ENCODE measurements at regions not wholly inside any gene's neighbourhood (a gene's known extent, or its start where the extent isn't known, plus 50 kb on each side); places are given as distances from the start of the nearest gene placed in this dataset.

DNA sequence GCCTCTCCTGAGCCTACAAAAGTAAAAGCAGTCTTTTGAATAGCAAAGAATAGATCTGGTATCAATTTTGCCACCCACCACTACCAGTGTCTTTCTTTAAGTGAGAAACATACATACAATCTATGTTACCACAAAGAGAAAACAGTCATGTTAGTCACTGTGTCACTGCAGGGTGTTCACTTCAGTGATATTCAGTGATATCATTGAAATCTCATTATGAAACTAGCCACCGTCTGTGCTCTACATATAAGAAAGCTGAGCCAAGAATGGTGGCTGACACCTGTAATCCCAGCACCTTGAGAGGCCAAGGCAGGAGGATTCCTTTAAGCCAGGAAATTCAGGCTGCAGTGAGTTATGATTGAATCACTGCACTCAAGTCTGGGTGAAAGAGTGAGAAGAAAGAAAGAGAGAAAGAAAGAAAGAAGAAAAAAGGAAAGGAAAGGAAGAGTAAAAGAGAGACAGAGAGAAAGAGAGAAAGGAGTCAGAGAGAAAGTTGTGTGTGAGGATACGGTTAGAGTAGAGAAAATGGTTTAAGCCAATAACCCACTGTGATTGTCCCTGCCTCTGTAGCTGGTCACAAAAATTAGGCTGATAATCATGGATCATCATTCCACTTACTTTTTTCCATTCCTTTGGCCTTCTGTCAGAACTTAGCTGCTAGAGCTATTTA lies 847.1 kb downstream of the FAM181B start:
- Histone ChIP-seq H3K9me1 (ENCODE audit: insufficient read depth, low read length) (no peaks in the 10 kb centered on the region), H3K4me2 (ENCODE audit: low read depth, low read length) (no peak overlapping the region), H3K36me3 (ENCODE audit: control insufficient read depth, insufficient read depth, low read length) (no peaks in the 10 kb centered on the region), H2AK9ac (replicated peaks; ENCODE audit: low read depth, low read length, poor library complexity) (no peak overlapping the region), H2AFZ (replicated peaks; ENCODE audit: low read length, poor library complexity) (no peak overlapping the region), H3K27me3 (ENCODE audit: control insufficient read depth, insufficient read depth, low read length) (no peaks in the 10 kb centered on the region), H2BK15ac (ENCODE audit: low read depth, low read length) (no peak overlapping the region), H2BK120ac (ENCODE audit: low read depth, low read length) (no peak overlapping the region), H3K9me3 (ENCODE audit: control insufficient read depth, insufficient read depth, low read length) (no peaks in the 10 kb centered on the region), H3K18ac (ENCODE audit: low read depth, low read length) (no peak overlapping the region), H3K27ac (ENCODE audit: insufficient read depth, low read length) (no peak overlapping the region), H2BK5ac (ENCODE audit: low read depth, low read length, poor library complexity, severe bottlenecking) (no peak overlapping the region), H3K4me3 (ENCODE audit: insufficient read depth, low read depth, low read length) (no peak overlapping the region), H3K4me1 (ENCODE audit: control insufficient read depth, insufficient read depth, low read length) (no peaks in the 10 kb centered on the region), H4K5ac (ENCODE audit: low read depth, low read length) (no peak overlapping the region), H3K9ac (ENCODE audit: low read depth, low read length) (no peak overlapping the region), H4K20me1 (ENCODE audit: insufficient read depth, low read length) (no peaks in the 10 kb centered on the region), H3K79me1 (ENCODE audit: low read depth in 1 of 2, low read length in 2 of 2) (no peaks in the 10 kb centered on the region), H3K14ac (replicated peaks; ENCODE audit: low read depth, low read length) (no peak overlapping the region), H4K8ac (ENCODE audit: low read depth in 2 of 2, low read length in 2 of 2) (no peak overlapping the region), H3K23ac (ENCODE audit: low read depth, low read length) (no peak overlapping the region), H3K56ac (ENCODE audit: extremely low read depth, insufficient read depth, low read length) (no peak overlapping the region), H4K91ac (ENCODE audit: insufficient read depth, low read depth, low read length) (no peak overlapping the region), H2BK20ac (ENCODE audit: low read depth, low read length) (no peak overlapping the region), H3K4ac (ENCODE audit: low read depth, low read length) (no peak overlapping the region), H2AK5ac (ENCODE audit: low read depth, low read length) (no peak overlapping the region)
- intact Hi-C loops (cut with micrococcal nuclease) (no loop called here), in situ Hi-C loops (cut with MboI; ENCODE audit: low sequenced_read_pairs) (no loop called here), dilution Hi-C loops (cut with HindIII; ENCODE audit: low sequenced_read_pairs, unreplicated experiment) (no loop called here)
- BruUV-seq (replicated peaks): no TSS peak
- ChIA-PET POLR2A (ENCODE audit: unreplicated experiment) (no interaction called here), CTCF (interaction anchor here (0.6 kb wide), 1 partner anchor 379 kb away, joined by 3 read pairs; no protein-coding TSS in a partner anchor)
- 100% methylated on average over 1 of the region's 2 CpGs; no CpG with 5 or more reads in 1 of the 2 experiments for WGBS, 2 experiments (ENCODE audit: extremely low coverage in 2 of 2, insufficient read length in 1 of 2)
- ATAC-seq (ENCODE audit: low read depth) (no peak), DNase-seq (no peak)
- no peak for TF ChIP-seq SMC3 (IDR thresholded peaks at IDR 0.05; ENCODE audit: low read depth, low read length)
- TF ChIP-seq ELK1 (IDR thresholded peaks at IDR 0.05; ENCODE audit: borderline replicate concordance, low read depth, low read length): no peak
- no peak for TF ChIP-seq RAD21 (IDR thresholded peaks at IDR 0.05; ENCODE audit: low read length)
- TF ChIP-seq, protein P1, sequence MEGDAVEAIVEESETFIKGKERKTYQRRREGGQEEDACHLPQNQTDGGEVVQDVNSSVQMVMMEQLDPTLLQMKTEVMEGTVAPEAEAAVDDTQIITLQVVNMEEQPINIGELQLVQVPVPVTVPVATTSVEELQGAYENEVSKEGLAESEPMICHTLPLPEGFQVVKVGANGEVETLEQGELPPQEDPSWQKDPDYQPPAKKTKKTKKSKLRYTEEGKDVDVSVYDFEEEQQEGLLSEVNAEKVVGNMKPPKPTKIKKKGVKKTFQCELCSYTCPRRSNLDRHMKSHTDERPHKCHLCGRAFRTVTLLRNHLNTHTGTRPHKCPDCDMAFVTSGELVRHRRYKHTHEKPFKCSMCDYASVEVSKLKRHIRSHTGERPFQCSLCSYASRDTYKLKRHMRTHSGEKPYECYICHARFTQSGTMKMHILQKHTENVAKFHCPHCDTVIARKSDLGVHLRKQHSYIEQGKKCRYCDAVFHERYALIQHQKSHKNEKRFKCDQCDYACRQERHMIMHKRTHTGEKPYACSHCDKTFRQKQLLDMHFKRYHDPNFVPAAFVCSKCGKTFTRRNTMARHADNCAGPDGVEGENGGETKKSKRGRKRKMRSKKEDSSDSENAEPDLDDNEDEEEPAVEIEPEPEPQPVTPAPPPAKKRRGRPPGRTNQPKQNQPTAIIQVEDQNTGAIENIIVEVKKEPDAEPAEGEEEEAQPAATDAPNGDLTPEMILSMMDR (conservative IDR thresholded peaks at IDR 0.05; ENCODE audit: low read depth, low read length): no peak
- TF ChIP-seq MXI1 (IDR thresholded peaks at IDR 0.05; ENCODE audit: borderline replicate concordance, low read depth, low read length): no peak
- no peak for TF ChIP-seq CEBPB (IDR thresholded peaks at IDR 0.05; ENCODE audit: low read depth, low read length)
- no peak for TF ChIP-seq RFX5 (IDR thresholded peaks at IDR 0.05; ENCODE audit: low read depth, low read length)
- TF ChIP-seq MAZ (IDR thresholded peaks at IDR 0.05; ENCODE audit: borderline replicate concordance, low read depth, low read length): no peak
- no peak for TF ChIP-seq RCOR1 (IDR thresholded peaks at IDR 0.05; ENCODE audit: insufficient replicate concordance, low read length)
